ENCODE measurements at regions not wholly inside any gene's neighbourhood (a gene's known extent, or its start where the extent isn't known, plus 50 kb on each side); places are given as distances from the start of the nearest gene placed in this dataset.

GRCh38 chr3:95237783-95238182 lies 1174.9 kb downstream of the NSUN3 start:
- TF ChIP-seq, protein P1, sequence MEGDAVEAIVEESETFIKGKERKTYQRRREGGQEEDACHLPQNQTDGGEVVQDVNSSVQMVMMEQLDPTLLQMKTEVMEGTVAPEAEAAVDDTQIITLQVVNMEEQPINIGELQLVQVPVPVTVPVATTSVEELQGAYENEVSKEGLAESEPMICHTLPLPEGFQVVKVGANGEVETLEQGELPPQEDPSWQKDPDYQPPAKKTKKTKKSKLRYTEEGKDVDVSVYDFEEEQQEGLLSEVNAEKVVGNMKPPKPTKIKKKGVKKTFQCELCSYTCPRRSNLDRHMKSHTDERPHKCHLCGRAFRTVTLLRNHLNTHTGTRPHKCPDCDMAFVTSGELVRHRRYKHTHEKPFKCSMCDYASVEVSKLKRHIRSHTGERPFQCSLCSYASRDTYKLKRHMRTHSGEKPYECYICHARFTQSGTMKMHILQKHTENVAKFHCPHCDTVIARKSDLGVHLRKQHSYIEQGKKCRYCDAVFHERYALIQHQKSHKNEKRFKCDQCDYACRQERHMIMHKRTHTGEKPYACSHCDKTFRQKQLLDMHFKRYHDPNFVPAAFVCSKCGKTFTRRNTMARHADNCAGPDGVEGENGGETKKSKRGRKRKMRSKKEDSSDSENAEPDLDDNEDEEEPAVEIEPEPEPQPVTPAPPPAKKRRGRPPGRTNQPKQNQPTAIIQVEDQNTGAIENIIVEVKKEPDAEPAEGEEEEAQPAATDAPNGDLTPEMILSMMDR (IDR thresholded peaks at IDR 0.05), result no peak
- TF ChIP-seq EP300 (IDR thresholded peaks at IDR 0.05), result no peak
- no peak for TF ChIP-seq POLR2A (IDR thresholded peaks at IDR 0.05)
- TF ChIP-seq POLR2AphosphoS5 (IDR thresholded peaks at IDR 0.05), result no peak
